HEK293 (cell line): ENCODE measurements at regions not wholly inside any gene's neighbourhood (a gene's known extent, or its start where the extent isn't known, plus 50 kb on each side); places are given as distances from the start of the nearest gene placed in this dataset.

Experiments used
- GFI1B ChIP-seq: fragments of 450-650 bp; formaldehyde crosslinking; IDR thresholded peaks from 2 replicates; pipeline ENCODE4 v1.5.1; 2016; ENCODE audit warnings: missing biosample characterization, missing genetic modification characterization
- GLI4 ChIP-seq: fragments of 450-650 bp; formaldehyde crosslinking; IDR thresholded peaks from 2 replicates; pipeline ENCODE4 v1.5.1; 2016; ENCODE audit warnings: missing biosample characterization, missing genetic modification characterization
- KLF7 ChIP-seq: fragments of 450-650 bp; formaldehyde crosslinking; IDR thresholded peaks from 2 replicates; pipeline ENCODE4 v1.5.1; 2016; ENCODE audit warnings: missing biosample characterization, missing genetic modification characterization, borderline replicate concordance
- TCF7L2 ChIP-seq: IDR thresholded peaks from 2 replicates; pipeline ENCODE4 v1.6.1; 2011; ENCODE audit warnings: low read depth, mild to moderate bottlenecking, inconsistent platforms, low read length, moderate library complexity, borderline replicate concordance
- ZBTB21 ChIP-seq: fragments of 450-650 bp; formaldehyde crosslinking; IDR thresholded peaks from 2 replicates; pipeline ENCODE4 v1.5.1; 2017; ENCODE audit warnings: missing biosample characterization, missing genetic modification characterization
- ZFP69B ChIP-seq: fragments of 450-650 bp; formaldehyde crosslinking; IDR thresholded peaks from 2 replicates; pipeline ENCODE4 v1.5.1; 2016; ENCODE audit warnings: missing biosample characterization, missing genetic modification characterization
- ZIC2 ChIP-seq: fragments of 450-650 bp; formaldehyde crosslinking; IDR thresholded peaks from 2 replicates; pipeline ENCODE4 v1.5.1; 2016; ENCODE audit warnings: missing biosample characterization, missing genetic modification characterization
- ZNF132 ChIP-seq: fragments of 450-650 bp; formaldehyde crosslinking; IDR thresholded peaks from 2 replicates; pipeline ENCODE4 v1.5.1; 2017; ENCODE audit warnings: missing biosample characterization, missing genetic modification characterization, borderline replicate concordance
- ZNF175 ChIP-seq: fragments of 450-650 bp; formaldehyde crosslinking; IDR thresholded peaks from 2 replicates; pipeline ENCODE4 v1.5.1; 2016; ENCODE audit warnings: missing biosample characterization, missing genetic modification characterization
- ZNF416 ChIP-seq: fragments of 450-650 bp; formaldehyde crosslinking; IDR thresholded peaks from 2 replicates; pipeline ENCODE4 v1.5.1; 2016; ENCODE audit warnings: missing biosample characterization, missing genetic modification characterization
- ZNF423 ChIP-seq: fragments of 450-650 bp; formaldehyde crosslinking; IDR thresholded peaks from 2 replicates; pipeline ENCODE4 v1.5.1; 2016; ENCODE audit warnings: missing biosample characterization, missing genetic modification characterization
- ZNF561 ChIP-seq: fragments of 450-650 bp; IDR thresholded peaks from 2 replicates; pipeline ENCODE4 v1.5.1; 2018; ENCODE audit warnings: missing biosample characterization, missing genetic modification characterization, borderline replicate concordance
- ZNF571 ChIP-seq: fragments of 450-650 bp; formaldehyde crosslinking; IDR thresholded peaks from 2 replicates; pipeline ENCODE4 v1.5.0; 2017; ENCODE audit warnings: missing biosample characterization, missing genetic modification characterization
- ZNF600 ChIP-seq: fragments of 450-650 bp; formaldehyde crosslinking; IDR thresholded peaks from 2 replicates; pipeline ENCODE4 v1.5.1; 2016; ENCODE audit warnings: missing biosample characterization, missing genetic modification characterization
- ZNF623 ChIP-seq: fragments of 450-650 bp; formaldehyde crosslinking; IDR thresholded peaks from 2 replicates; pipeline ENCODE4 v1.5.1; 2016; ENCODE audit warnings: missing biosample characterization, missing genetic modification characterization
- TF ChIP-seq, protein P1 (sequence below): fragments of 450-650 bp; formaldehyde crosslinking; IDR thresholded peaks from 2 replicates; pipeline ENCODE4 v1.5.1; 2016; ENCODE audit warnings: missing biosample characterization, missing genetic modification characterization, borderline replicate concordance
- TF ChIP-seq, protein P2 (sequence below): fragments of 450-650 bp; formaldehyde crosslinking; IDR thresholded peaks from 2 replicates; pipeline ENCODE4 v1.5.1; 2016; ENCODE audit warnings: missing biosample characterization, missing genetic modification characterization
- TF ChIP-seq, protein P3 (sequence below): fragments of 450-650 bp; formaldehyde crosslinking; IDR thresholded peaks from 2 replicates; pipeline ENCODE4 v1.5.1; 2016; ENCODE audit warnings: missing biosample characterization, missing genetic modification characterization
- TF ChIP-seq, protein P4 (sequence below): fragments of 450-650 bp; formaldehyde crosslinking; IDR thresholded peaks from 2 replicates; pipeline ENCODE4 v1.5.1; 2017; ENCODE audit warnings: missing biosample characterization, missing genetic modification characterization
- TF ChIP-seq, protein P5 (sequence below): fragments of 450-650 bp; formaldehyde crosslinking; IDR thresholded peaks from 2 replicates; pipeline ENCODE4 v1.5.1; 2016; ENCODE audit warnings: missing biosample characterization, missing genetic modification characterization
- TF ChIP-seq, protein P6 (sequence below): fragments of 450-650 bp; formaldehyde crosslinking; IDR thresholded peaks from 2 replicates; pipeline ENCODE4 v1.5.1; 2016; ENCODE audit warnings: missing biosample characterization, missing genetic modification characterization
- TF ChIP-seq, protein P7 (sequence below): fragments of 450-650 bp; formaldehyde crosslinking; IDR thresholded peaks from 2 replicates; pipeline ENCODE4 v1.5.1; 2016; ENCODE audit warnings: missing biosample characterization, missing genetic modification characterization

DNA sequence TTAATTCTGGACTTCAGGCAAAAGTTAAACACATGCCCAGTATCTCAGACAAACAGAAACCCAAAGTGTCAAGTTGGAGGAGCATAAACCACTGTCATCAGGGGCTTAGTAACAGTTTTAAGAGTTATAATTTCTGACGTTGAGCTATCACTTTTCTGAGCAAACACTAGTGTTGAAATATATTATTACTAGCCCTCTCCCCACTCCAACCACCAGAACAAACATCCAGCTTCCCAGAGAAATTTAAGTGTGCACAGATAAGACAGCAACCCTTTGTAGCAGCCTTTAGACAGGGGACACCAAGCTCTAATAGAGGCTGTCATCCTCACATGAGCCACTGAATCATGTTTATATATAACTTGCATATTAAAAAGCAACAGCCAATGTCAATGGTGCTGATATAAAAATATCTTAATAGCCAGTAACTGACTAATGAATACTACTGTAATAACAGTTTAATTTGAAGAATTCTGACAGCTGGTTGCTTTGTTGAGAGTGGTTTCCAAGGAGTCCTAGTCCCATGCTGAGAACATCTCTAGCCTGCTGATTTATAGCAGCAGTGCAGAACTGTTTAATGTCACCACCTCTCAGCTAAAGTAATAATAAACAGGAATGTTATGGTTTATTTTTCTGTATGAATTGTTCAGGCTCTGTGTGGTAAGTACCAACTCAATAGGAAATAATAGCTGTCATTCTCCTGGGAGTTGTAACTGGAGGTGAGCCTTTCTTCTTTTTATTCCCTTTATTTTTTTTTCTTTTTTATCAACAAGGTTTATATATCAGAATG is 528.7 kb upstream of the ZNF608 start (continued):
- TF ChIP-seq, protein P1, sequence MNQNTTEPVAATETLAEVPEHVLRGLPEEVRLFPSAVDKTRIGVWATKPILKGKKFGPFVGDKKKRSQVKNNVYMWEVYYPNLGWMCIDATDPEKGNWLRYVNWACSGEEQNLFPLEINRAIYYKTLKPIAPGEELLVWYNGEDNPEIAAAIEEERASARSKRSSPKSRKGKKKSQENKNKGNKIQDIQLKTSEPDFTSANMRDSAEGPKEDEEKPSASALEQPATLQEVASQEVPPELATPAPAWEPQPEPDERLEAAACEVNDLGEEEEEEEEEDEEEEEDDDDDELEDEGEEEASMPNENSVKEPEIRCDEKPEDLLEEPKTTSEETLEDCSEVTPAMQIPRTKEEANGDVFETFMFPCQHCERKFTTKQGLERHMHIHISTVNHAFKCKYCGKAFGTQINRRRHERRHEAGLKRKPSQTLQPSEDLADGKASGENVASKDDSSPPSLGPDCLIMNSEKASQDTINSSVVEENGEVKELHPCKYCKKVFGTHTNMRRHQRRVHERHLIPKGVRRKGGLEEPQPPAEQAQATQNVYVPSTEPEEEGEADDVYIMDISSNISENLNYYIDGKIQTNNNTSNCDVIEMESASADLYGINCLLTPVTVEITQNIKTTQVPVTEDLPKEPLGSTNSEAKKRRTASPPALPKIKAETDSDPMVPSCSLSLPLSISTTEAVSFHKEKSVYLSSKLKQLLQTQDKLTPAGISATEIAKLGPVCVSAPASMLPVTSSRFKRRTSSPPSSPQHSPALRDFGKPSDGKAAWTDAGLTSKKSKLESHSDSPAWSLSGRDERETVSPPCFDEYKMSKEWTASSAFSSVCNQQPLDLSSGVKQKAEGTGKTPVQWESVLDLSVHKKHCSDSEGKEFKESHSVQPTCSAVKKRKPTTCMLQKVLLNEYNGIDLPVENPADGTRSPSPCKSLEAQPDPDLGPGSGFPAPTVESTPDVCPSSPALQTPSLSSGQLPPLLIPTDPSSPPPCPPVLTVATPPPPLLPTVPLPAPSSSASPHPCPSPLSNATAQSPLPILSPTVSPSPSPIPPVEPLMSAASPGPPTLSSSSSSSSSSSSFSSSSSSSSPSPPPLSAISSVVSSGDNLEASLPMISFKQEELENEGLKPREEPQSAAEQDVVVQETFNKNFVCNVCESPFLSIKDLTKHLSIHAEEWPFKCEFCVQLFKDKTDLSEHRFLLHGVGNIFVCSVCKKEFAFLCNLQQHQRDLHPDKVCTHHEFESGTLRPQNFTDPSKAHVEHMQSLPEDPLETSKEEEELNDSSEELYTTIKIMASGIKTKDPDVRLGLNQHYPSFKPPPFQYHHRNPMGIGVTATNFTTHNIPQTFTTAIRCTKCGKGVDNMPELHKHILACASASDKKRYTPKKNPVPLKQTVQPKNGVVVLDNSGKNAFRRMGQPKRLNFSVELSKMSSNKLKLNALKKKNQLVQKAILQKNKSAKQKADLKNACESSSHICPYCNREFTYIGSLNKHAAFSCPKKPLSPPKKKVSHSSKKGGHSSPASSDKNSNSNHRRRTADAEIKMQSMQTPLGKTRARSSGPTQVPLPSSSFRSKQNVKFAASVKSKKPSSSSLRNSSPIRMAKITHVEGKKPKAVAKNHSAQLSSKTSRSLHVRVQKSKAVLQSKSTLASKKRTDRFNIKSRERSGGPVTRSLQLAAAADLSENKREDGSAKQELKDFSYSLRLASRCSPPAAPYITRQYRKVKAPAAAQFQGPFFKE (tag by site-specific recombination): no peak
- TF ChIP-seq, protein P2, sequence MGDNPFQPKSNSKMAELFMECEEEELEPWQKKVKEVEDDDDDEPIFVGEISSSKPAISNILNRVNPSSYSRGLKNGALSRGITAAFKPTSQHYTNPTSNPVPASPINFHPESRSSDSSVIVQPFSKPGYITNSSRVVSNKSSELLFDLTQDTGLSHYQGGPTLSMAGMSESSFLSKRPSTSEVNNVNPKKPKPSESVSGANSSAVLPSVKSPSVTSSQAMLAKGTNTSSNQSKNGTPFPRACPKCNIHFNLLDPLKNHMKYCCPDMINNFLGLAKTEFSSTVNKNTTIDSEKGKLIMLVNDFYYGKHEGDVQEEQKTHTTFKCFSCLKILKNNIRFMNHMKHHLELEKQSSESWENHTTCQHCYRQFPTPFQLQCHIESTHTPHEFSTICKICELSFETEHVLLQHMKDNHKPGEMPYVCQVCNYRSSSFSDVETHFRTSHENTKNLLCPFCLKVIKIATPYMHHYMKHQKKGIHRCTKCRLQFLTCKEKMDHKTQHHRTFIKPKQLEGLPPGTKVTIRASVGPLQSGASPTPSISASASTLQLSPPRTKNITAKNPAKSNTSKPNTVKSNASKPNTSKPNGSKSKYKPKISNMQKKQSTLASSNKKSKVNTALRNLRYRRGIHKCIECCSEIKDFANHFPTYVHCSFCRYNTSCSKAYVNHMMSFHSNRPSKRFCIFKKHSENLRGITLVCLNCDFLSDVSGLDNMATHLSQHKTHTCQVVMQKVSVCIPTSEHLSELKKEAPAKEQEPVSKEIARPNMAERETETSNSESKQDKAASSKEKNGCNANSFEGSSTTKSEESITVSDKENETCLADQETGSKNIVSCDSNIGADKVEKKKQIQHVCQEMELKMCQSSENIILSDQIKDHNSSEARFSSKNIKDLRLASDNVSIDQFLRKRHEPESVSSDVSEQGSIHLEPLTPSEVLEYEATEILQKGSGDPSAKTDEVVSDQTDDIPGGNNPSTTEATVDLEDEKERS (tag by site-specific recombination): no peak
- TF ChIP-seq ZNF600 (tag by site-specific recombination): peak; percentile 59
- TF ChIP-seq ZBTB21 (tag by site-specific recombination): peak; percentile 42; the same call in 1 of the 2 replicates
- TF ChIP-seq ZIC2 (tag by site-specific recombination): peak; percentile 95
- TF ChIP-seq ZNF175 (tag by site-specific recombination): no peak
- TF ChIP-seq ZNF416 (tag by site-specific recombination): no peak
- TF ChIP-seq, protein P3, sequence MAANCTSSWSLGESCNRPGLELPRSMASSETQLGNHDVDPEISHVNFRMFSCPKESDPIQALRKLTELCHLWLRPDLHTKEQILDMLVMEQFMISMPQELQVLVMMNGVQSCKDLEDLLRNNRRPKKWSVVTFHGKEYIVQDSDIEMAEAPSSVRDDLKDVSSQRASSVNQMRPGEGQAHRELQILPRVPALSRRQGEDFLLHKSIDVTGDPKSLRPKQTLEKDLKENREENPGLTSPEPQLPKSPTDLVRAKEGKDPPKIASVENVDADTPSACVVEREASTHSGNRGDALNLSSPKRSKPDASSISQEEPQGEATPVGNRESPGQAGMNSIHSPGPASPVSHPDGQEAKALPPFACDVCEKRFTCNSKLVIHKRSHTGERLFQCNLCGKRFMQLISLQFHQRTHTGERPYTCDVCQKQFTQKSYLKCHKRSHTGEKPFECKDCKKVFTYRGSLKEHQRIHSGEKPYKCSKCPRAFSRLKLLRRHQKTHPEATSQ: no peak
- TF ChIP-seq ZNF132 (tag by site-specific recombination): no peak
- TF ChIP-seq, protein P4, sequence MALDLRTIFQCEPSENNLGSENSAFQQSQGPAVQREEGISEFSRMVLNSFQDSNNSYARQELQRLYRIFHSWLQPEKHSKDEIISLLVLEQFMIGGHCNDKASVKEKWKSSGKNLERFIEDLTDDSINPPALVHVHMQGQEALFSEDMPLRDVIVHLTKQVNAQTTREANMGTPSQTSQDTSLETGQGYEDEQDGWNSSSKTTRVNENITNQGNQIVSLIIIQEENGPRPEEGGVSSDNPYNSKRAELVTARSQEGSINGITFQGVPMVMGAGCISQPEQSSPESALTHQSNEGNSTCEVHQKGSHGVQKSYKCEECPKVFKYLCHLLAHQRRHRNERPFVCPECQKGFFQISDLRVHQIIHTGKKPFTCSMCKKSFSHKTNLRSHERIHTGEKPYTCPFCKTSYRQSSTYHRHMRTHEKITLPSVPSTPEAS (tag by site-specific recombination): peak; percentile 46
- no peak for TF ChIP-seq ZFP69B (tag by site-specific recombination)
- TF ChIP-seq TCF7L2: peak; percentile 89
- TF ChIP-seq, protein P5, sequence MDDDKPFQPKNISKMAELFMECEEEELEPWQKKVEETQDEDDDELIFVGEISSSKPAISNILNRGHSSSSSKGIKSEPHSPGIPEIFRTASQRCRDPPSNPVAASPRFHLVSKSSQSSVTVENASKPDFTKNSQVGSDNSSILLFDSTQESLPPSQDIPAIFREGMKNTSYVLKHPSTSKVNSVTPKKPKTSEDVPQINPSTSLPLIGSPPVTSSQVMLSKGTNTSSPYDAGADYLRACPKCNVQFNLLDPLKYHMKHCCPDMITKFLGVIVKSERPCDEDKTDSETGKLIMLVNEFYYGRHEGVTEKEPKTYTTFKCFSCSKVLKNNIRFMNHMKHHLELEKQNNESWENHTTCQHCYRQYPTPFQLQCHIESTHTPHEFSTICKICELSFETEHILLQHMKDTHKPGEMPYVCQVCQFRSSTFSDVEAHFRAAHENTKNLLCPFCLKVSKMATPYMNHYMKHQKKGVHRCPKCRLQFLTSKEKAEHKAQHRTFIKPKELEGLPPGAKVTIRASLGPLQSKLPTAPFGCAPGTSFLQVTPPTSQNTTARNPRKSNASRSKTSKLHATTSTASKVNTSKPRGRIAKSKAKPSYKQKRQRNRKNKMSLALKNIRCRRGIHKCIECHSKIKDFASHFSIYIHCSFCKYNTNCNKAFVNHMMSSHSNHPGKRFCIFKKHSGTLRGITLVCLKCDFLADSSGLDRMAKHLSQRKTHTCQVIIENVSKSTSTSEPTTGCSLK (tag by site-specific recombination): no peak
- TF ChIP-seq, protein P6, sequence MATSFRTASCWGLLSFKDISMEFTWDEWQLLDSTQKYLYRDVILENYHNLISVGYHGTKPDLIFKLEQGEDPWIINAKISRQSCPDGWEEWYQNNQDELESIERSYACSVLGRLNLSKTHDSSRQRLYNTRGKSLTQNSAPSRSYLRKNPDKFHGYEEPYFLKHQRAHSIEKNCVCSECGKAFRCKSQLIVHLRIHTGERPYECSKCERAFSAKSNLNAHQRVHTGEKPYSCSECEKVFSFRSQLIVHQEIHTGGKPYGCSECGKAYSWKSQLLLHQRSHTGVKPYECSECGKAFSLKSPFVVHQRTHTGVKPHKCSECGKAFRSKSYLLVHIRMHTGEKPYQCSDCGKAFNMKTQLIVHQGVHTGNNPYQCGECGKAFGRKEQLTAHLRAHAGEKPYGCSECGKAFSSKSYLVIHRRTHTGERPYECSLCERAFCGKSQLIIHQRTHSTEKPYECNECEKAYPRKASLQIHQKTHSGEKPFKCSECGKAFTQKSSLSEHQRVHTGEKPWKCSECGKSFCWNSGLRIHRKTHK: no peak
- TF ChIP-seq GLI4 (tag by site-specific recombination): no peak
- TF ChIP-seq, protein P7, sequence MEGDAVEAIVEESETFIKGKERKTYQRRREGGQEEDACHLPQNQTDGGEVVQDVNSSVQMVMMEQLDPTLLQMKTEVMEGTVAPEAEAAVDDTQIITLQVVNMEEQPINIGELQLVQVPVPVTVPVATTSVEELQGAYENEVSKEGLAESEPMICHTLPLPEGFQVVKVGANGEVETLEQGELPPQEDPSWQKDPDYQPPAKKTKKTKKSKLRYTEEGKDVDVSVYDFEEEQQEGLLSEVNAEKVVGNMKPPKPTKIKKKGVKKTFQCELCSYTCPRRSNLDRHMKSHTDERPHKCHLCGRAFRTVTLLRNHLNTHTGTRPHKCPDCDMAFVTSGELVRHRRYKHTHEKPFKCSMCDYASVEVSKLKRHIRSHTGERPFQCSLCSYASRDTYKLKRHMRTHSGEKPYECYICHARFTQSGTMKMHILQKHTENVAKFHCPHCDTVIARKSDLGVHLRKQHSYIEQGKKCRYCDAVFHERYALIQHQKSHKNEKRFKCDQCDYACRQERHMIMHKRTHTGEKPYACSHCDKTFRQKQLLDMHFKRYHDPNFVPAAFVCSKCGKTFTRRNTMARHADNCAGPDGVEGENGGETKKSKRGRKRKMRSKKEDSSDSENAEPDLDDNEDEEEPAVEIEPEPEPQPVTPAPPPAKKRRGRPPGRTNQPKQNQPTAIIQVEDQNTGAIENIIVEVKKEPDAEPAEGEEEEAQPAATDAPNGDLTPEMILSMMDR (tag by site-specific recombination): no peak
- TF ChIP-seq ZNF623 (tag by site-specific recombination): no peak
- TF ChIP-seq ZNF423 (tag by site-specific recombination): no peak
- TF ChIP-seq GFI1B: peak; percentile 85; the same call in 1 of the 2 replicates
- peak; percentile 47 for TF ChIP-seq ZNF561
- no peak for TF ChIP-seq ZNF571 (tag by site-specific recombination)
- no peak for TF ChIP-seq KLF7 (tag by site-specific recombination)
